PC-3 (cell line): ENCODE measurements at regions not wholly inside any gene's neighbourhood (a gene's known extent, or its start where the extent isn't known, plus 50 kb on each side); places are given as distances from the start of the nearest gene placed in this dataset.

Source experiments
- ATAC-seq: fragments of 200-7000 bp; cut with Tn5 transposase; 2 replicates; pipeline ENCODE4 v1.9.1; 2020; ENCODE audit warnings: mild to moderate bottlenecking, moderate library complexity
- BruUV-seq: library from RNA; stranded (reverse); fragments of 400-500 nt; replicated peaks from 2 replicates; lab custom pipeline; 2021; lab: Mats Ljungman, UMichigan
- CTCF ChIA-PET: fragments of 300-600 bp; sonication (Branson Sonifier 250); formaldehyde crosslinking; loops from one replicate; lab custom pipeline; 2022; ENCODE audit warnings: antibody characterized with exemption; lab: Charles Lee
- POLR2A ChIA-PET: fragments of 300-600 bp; sonication (Branson Sonifier 250); formaldehyde crosslinking; loops from one replicate; lab custom pipeline; 2022; ENCODE audit warnings: antibody characterized with exemption; ENCODE audit not compliant: unreplicated experiment; lab: Charles Lee
- DNase-seq: peaks from one replicate; pipeline ENCODE4 v3.0.0-alpha.2; 2015
- H2AFZ ChIP-seq: fragments of 300-600 bp; sonication (generic); 2 replicates; pipeline ENCODE4 v1.6.0; 2016; ENCODE audit warnings: antibody characterized with exemption, low read length
- H3F3A ChIP-seq: fragments of 300-600 bp; sonication (generic); one replicate; pipeline ENCODE4 v1.6.0; 2017; ENCODE audit warnings: antibody characterized with exemption, low read length, control low read depth, mild to moderate bottlenecking; ENCODE audit not compliant: unreplicated experiment
- H3K27ac ChIP-seq: fragments of 300-600 bp; sonication (generic); 2 replicates; pipeline ENCODE4 v1.5.1; 2016; ENCODE audit warnings: mild to moderate bottlenecking, low read length
- H3K27me3 ChIP-seq: fragments of 300-600 bp; sonication (generic); 2 replicates; pipeline ENCODE4 v1.6.1; 2016; ENCODE audit warnings: low read length, mixed read lengths
- H3K36me3 ChIP-seq: fragments of 300-600 bp; sonication (generic); 2 replicates; pipeline ENCODE4 v1.6.1; 2016; ENCODE audit warnings: low read depth, mixed run types, low read length, mixed read lengths
- H3K4me1 ChIP-seq: fragments of 300-600 bp; sonication (generic); 2 replicates; pipeline ENCODE4 v1.5.1; 2016; ENCODE audit warnings: low read length; ENCODE audit not compliant: insufficient read depth
- H3K4me2 ChIP-seq: fragments of 300-600 bp; sonication (generic); 2 replicates; pipeline ENCODE4 v1.6.0; 2016; ENCODE audit warnings: low read length
- H3K4me3 ChIP-seq: fragments of 300-600 bp; sonication (generic); 2 replicates; pipeline ENCODE4 v1.5.1; 2016; ENCODE audit warnings: mild to moderate bottlenecking, low read length, mixed read lengths
- H3K79me2 ChIP-seq: fragments of 300-600 bp; sonication (generic); 2 replicates; pipeline ENCODE4 v1.6.1; 2017; ENCODE audit warnings: low read length, mixed read lengths
- H3K9ac ChIP-seq: fragments of 300-600 bp; sonication (generic); 2 replicates; pipeline ENCODE4 v1.6.0; 2016; ENCODE audit warnings: mild to moderate bottlenecking, low read length
- H3K9me2 ChIP-seq: fragments of 300-600 bp; sonication (generic); replicated peaks from 2 replicates; pipeline ENCODE4 v1.6.1; 2016; ENCODE audit warnings: mixed run types, low read length, mixed read lengths
- H3K9me3 ChIP-seq: fragments of 300-600 bp; sonication (generic); 2 replicates; pipeline ENCODE4 v1.6.1; 2016; ENCODE audit warnings: low read length, mixed read lengths
- H4K20me1 ChIP-seq: fragments of 300-600 bp; sonication (generic); 2 replicates; pipeline ENCODE4 v1.6.1; 2016; ENCODE audit warnings: low read length, mixed read lengths
- CTCF ChIP-seq: fragments of 300-600 bp; sonication (generic); conservative IDR thresholded peaks from 2 replicates; pipeline ENCODE4 v1.5.1; 2017; ENCODE audit warnings: antibody characterized with exemption, low read depth, mild to moderate bottlenecking, low read length
- EZH2 ChIP-seq: fragments of 300-600 bp; sonication (generic); IDR thresholded peaks from one replicate; pipeline ENCODE4 v1.6.1; 2017; ENCODE audit warnings: antibody characterized with exemption, mild to moderate bottlenecking, low read length; ENCODE audit not compliant: unreplicated experiment
- EZH2phosphoT487 ChIP-seq: fragments of 300-600 bp; sonication (generic); IDR thresholded peaks from 2 replicates; pipeline ENCODE4 v1.6.1; 2018; ENCODE audit warnings: mild to moderate bottlenecking, antibody characterized with exemption, low read length, borderline replicate concordance
- intact Hi-C: fragments of 100-400 bp; cut with micrococcal nuclease; formaldehyde crosslinking; loops from 2 replicates; pipeline ENCODE4 v1.9.0; 2023

DNA sequence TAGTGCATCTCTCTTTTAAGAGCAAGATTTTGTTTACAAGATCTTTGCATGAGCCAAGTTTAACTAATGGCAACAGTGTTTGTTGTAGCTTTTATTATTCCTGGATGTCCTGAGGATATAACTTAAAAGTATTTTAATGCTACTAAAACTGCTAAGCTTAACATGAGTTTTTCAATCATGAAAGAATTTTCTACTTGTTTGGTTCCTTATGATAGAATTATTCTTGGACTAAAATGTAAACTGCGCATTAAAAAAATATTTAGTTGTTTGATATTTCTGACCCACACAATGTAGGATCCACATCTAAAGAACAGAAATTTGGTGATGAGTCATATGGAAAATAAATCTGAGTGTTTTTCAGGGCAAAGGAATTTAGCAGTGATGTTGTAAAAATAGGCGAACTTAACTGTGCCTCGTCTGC, 70.8 kb downstream of the RAP2B start:
- peak overlapping the region; percentile 34 for H3K4me2 ChIP-seq
- TF ChIP-seq CTCF = no peak
- TF ChIP-seq EZH2 = no peak
- TF ChIP-seq EZH2phosphoT487 = no peak
- CTCF ChIA-PET = interaction anchor here (1.6 kb wide), 1 partner anchor 57 kb away, joined by 5 read pairs; no protein-coding TSS in a partner anchor
- intact Hi-C loops = loop anchor here (2.0 kb wide), 1 partner anchor 24 kb away; no protein-coding TSS in a partner anchor
- BruUV-seq = no TSS peak
- no peaks in the 10 kb centered on the region for H3K9me3 ChIP-seq
- H3K9ac ChIP-seq = no peak overlapping the region
- H3K27me3 ChIP-seq = no peaks in the 10 kb centered on the region
- H3F3A ChIP-seq = no peaks in the 10 kb centered on the region
- POLR2A ChIA-PET = no interaction called here
- H3K4me3 ChIP-seq = no peak overlapping the region
- ATAC-seq = peak; percentile 83
- no peak overlapping the region for H2AFZ ChIP-seq
- no peaks in the 10 kb centered on the region for H4K20me1 ChIP-seq
- peaks cover 24% of the 10 kb centered on the region for H3K4me1 ChIP-seq
- peak; percentile 77 for DNase-seq
- no peaks in the 10 kb centered on the region for H3K9me2 ChIP-seq
- no peaks in the 10 kb centered on the region for H3K79me2 ChIP-seq
- no peaks in the 10 kb centered on the region for H3K36me3 ChIP-seq
- peak overlapping the region; percentile 40 for H3K27ac ChIP-seq

DNA sequence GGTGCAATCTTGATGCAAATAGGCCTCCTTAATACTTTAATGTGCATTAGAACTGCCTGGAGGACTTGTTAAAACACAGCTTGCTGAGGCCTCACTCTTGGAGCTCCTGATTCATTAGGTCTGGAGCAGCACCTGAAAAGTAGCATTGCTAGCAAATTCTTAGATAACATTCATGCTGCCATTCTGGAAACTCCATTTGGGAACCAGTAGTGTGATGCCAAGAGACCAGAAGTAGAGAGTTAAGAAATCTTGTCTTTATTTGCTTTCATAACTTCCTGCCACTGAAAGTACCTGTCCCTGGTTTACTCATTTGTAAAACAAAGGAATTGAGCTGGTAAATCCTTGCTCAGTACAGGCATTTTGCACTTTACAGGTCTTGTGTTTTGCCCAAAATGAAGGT, 72.0 kb downstream of the RAP2B start:
- no peaks in the 10 kb centered on the region for H3K9me3 ChIP-seq
- H3K4me2 ChIP-seq = 0 out of 2 replicates have a peak overlapping the region, but pooled peaks have one; percentile 25
- H3K4me3 ChIP-seq = no peak overlapping the region
- peak; percentile 34 for DNase-seq
- H3K4me1 ChIP-seq = peaks cover 24% of the 10 kb centered on the region
- no peak overlapping the region for H3K9ac ChIP-seq
- H3K27ac ChIP-seq = peak overlapping the region; percentile 40; the same call in 1 of the 2 replicates
- no peaks in the 10 kb centered on the region for H3K27me3 ChIP-seq
- 0 out of 2 replicates have a peak overlapping the region, but pooled peaks have one; percentile 14 for H2AFZ ChIP-seq
- intact Hi-C loops = loop anchor here (2.0 kb wide), 1 partner anchor 25 kb away; no protein-coding TSS in a partner anchor
- peak; percentile 16 for ATAC-seq
- no peaks in the 10 kb centered on the region for H3K79me2 ChIP-seq
- TF ChIP-seq EZH2phosphoT487 = no peak
- TF ChIP-seq CTCF = no peak
- no peak for TF ChIP-seq EZH2
- no peaks in the 10 kb centered on the region for H3K9me2 ChIP-seq
- POLR2A ChIA-PET = no interaction called here
- no peaks in the 10 kb centered on the region for H3F3A ChIP-seq
- CTCF ChIA-PET = interaction anchor here (1.6 kb wide), 1 partner anchor 56 kb away, joined by 5 read pairs; no protein-coding TSS in a partner anchor
- BruUV-seq = no TSS peak
- H4K20me1 ChIP-seq = no peaks in the 10 kb centered on the region
- no peaks in the 10 kb centered on the region for H3K36me3 ChIP-seq

DNA sequence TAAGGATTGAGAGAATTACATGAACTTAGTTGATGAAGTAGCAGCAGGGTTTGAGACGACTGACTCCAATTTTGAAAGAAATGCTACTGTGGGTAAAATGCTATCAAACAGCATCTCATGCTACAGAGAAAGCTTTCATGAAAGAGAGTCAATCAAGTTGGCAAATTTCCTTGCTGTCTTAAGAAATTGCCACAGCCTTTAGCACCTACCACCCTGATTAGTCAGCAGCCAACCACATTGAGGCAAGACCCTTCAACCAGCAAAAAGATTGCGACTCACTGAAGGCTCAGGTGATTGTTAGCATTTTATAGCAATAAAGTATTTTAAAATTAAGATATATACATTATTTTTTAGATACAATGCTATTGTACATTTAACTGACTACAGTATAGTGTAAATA, 80.9 kb downstream of the RAP2B start:
- no peak for DNase-seq

More for the DNA sequence above, 80.9 kb downstream of the RAP2B start:
- no peak for ATAC-seq
- Histone ChIP-seq H3K4me2 (no peak overlapping the region), H2AFZ (no peak overlapping the region), H3F3A (no peaks in the 10 kb centered on the region), H4K20me1 (no peaks in the 10 kb centered on the region), H3K79me2 (no peaks in the 10 kb centered on the region), H3K9me3 (no peaks in the 10 kb centered on the region), H3K36me3 (no peaks in the 10 kb centered on the region), H3K9ac (no peak overlapping the region), H3K4me1 (no peaks in the 10 kb centered on the region), H3K4me3 (no peak overlapping the region), H3K27me3 (no peaks in the 10 kb centered on the region), H3K27ac (no peak overlapping the region), H3K9me2 (no peaks in the 10 kb centered on the region)
- ChIA-PET POLR2A (no interaction called here), CTCF (no interaction called here)
- BruUV-seq = no TSS peak
- intact Hi-C loops = no loop called here
- TF ChIP-seq CTCF (no peak), EZH2phosphoT487 (no peak), EZH2 (no peak)
